ENCODE measurements at regions not wholly inside any gene's neighbourhood (a gene's known extent, or its start where the extent isn't known, plus 50 kb on each side); places are given as distances from the start of the nearest gene placed in this dataset.
"Not testable (repeated sequence)": the region's sequence is repeated elsewhere in the genome, so short reads cannot be mapped to it uniquely, and the experiment has no call there.

GRCh38 chr21:7798446-7798845 is 2722.9 kb upstream of the TPTE start:
- not testable (repeated sequence) for TF ChIP-seq CTCF, POLR2A, EP300, POLR2AphosphoS5 (IDR thresholded peaks at IDR 0.05)
